ENCODE measurements at regions not wholly inside any gene's neighbourhood (a gene's known extent, or its start where the extent isn't known, plus 50 kb on each side); places are given as distances from the start of the nearest gene placed in this dataset.
"Not testable (repeated sequence)": the region's sequence is repeated elsewhere in the genome, so short reads cannot be mapped to it uniquely, and the experiment has no call there.

DNA sequence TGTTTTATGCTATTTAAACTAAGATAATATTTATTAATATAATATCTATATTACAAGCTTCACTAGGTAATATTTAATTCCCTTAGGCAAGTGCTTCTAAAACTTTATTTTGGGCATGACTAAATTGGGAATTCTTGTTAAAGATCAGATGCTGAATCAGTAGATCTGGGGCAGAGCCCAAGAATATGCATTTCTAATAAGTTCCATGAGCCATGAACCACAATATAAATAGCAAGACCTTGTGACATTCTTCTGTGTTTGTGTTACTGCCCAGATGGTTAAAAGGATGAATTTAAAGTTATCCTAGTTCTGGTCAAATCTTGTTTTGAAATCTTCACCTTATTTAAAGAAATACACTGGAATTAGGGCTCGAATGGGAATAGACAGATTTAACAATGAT, 258.4 kb upstream of the CACNA2D1 start:
- no peak for DNase-seq

DNA sequence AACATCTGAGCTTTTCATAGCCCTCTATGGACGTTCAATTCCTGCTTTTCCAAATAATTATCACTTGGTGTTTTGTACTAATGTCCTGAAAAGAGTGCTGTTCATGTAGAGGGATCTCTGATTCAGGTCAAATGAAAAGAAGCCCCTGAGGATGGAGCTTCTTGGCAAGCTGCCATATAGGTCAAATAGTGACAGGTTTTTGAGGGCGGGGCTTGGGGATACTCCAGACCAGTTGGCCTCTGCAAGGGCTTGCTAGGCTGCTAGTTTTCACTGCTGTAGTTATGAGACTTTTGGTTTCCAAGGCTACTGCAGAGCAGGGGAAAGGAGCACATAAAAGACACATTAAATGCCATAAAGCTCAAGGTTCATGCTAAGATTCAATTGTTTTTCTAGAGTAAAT, 257.2 kb upstream of the CACNA2D1 start:
- DNase-seq: no peak

DNA sequence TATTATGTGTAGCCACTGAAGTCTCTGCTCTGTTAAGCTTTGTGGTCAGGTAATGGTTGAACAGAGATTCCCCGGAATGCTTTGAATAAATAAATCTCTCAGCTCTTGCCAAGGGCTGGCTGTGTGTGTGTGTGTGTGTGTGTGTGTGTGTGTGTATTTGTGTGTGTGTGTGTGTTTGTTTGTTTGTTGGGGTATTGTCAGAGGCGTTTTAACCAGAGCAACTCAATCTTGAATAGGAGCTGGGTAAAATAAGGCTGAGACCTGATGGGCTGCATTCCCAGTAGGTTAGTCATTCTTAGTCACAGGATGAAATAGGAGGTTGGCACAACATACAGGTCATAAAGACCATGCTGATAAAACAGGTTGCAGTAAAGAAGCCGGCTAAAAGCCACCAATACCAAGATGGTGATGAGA, 256.2 kb upstream of the CACNA2D1 start:
- no peak for DNase-seq

DNA sequence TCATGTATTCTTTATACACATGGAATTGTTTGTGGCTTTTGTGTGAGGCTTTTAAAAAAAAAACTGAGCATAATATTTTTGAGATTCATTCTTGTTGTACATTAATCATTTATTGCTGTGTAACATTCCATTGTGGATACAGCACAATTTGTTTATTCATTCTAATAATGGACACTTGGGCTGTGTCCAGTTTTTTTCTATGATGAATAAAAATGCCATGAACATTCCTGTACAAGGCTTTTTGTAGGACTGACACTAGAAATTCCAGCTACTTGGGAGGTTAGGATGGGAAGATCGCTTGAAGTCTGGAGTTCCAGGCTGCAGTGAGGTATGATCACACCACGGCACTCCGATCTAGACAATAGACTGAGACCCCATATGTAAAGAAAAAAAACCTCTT, 254.3 kb upstream of the CACNA2D1 start:
- DNase-seq: no peak

DNA sequence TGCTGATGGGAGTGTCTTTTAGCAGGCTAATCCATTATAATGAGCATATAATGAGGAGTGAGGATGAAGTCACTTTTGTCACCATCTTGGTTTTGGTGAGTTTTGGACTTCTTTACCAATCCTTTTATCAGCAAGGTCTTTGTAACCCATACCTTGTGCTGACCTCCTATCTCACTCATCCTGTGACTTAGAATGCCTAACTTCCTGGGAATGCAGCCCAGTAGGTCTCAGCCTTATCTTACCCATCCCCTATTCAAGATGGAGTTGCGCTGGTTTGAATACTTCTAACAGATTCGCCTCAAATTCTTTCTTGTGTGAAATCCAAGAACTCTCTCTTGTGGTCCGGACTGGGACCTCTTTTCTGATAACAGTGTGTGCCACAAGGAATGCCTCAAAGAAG, 253.1 kb upstream of the CACNA2D1 start:
- DNase-seq: no peak

DNA sequence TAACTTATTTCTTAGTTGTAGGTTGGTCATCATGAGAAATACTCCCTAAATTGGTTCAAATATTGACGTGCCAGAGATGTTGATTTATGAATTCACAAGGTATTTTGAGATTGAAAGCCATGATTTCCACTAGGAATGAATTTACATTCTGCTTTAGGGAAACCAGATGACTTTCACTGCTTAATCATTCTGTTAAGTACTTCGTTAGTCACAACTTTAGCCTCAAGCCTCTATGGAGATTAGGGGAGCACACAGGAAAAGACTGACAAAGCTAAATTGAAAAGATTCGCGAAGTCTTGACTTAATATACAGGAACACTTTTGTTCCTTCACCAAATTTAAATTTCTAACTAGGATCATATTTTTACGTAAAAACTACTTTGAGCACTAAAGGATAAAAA, 250.4 kb upstream of the CACNA2D1 start:
- DNase-seq: no peak

DNA sequence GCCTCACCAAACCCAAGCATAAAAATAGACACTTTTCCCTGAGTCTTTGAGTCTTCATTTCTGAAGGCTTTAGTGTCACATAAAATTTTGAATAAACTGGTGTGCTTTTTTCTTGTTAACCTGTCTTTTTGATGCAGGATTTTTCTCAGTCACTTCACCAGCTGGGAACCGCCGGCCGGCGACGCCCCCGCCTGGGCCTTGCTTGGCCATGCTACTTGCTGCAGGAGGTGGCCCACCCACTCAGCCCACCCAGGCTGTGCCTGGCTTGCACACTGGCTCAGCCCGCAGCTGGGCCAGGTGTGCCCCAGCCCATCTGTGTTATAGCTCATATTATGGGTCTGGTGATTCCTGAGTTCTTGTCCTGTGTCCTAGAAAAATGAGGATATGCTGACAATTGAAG, 247.4 kb upstream of the CACNA2D1 start:
- DNase-seq: no peak

DNA sequence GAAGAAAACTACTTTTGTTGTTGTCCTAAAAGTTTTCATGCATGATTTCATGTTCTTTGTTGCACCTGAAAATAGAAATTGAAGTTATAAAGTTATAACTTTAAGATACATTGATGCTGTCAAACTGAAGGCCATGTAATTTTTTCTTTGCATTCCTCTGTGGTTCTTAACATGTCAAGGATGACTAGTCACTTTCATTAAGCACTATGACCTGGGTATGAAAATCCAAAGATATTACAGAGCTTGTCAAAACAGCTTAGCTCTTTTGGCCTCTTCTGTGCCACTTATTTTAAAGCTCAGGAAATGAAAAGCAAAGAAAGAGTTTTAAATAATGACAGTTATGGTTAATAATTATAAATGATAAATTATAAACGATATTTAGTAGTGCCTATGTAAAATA, 241.6 kb upstream of the CACNA2D1 start:
- no peak for DNase-seq

DNA sequence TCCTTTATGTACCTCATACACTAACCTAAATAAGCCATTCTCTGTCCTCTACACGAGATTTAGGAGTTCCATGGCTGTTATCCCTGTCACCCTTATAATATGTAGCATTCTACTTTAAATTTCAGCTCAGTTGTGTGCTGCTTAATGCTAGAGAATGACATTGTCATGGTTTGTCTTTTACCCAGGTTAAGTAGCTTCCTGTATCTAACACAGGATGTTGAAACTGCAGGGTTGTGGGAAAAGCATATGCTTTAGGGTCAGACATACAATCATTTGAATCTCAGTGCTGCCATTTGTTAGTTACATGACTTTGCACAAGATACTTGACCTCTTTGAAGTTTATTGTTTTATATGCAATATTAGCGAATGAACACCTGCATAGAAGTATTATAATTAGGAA, 235.1 kb upstream of the CACNA2D1 start:
- no peak for DNase-seq

DNA sequence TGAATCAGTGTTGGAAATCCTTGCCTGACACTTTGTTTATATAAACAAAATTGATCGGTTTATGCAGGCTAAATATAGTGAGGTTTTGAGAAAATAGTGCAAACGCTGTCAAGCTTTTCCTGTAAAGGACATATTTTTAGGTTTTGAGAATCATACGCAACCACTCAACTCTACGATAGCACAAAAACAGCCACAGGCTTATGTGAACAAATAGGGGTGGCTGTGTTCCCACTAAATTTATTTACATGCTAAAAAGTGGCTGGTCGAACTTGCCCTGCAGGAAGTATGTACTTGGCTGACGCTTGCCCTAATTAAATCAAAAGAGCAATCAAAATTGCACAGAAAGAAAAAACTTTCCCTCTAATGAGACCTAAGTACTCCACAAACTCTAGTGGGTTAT, 234.7 kb upstream of the CACNA2D1 start:
- no peak for DNase-seq

DNA sequence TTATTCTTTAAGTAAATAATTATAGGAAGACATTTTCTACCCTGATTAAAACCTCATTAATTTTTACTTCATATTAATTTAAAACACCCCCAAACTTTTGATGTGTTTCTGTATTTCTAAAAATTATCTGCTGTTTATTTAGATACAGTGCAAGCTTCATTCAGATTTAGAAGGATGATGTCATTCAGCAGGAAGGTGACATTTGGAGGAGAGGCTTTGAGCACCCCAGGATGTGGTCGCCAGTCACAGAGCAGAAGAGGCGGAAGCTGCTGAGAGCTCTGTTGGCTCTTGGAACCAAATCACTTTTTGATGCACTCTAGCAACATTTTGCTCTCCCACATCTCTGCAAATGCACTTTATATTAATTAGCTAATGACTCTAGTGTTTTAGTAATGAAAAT, 233.9 kb upstream of the CACNA2D1 start:
- peak; percentile 22 to 46 for DNase-seq

DNA sequence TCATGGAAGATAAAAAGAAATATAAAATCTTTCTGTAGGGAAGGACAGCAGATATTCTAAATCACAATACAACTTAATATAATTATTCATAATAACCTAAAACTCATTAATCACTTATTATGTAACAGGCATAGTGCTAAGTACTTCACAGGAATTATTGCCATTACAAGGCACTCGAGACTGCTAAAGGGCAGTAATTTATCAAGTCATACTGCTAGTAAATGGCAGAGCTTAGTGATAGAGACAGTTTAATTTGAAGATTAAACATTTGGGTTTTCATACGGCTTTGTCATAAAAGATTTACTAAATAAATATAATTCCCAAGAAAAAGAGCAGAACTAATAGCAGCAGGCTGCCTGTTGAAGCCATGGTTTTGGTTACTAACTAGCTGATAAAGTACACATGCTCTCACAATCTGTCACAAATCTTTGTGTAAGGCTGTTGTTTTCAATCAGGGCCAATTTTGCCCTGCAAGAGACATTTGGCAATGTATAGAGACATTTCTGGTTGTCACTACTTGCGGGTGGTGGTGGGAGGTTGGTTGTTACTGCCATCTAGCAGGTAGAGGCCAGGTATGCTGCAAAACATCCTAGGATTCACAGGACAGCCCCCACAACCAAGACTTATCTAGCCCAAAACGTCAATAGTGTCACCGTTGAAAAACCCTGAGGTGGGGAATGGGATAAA, 233.3 kb upstream of the CACNA2D1 start:
- DNase-seq: no peak

DNA sequence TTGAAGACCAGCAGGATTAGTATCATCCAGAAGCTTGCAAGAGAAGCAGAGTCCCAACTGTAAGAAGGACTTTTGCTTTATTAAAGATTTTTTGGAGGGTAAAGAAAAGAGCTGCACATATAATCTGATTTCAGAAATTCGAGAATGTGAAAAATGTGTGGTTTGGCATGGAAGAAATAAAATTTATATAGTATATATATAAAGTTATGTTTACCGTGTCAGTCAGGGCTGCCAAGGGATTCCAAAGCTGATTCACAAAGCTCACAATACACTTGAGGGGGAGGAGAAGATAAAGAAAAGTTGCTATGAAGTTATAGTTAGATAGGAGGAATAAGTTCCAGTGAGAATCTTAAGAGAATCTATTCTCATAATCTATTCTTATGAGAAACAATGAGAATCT, 231.8 kb upstream of the CACNA2D1 start:
- DNase-seq: no peak

DNA sequence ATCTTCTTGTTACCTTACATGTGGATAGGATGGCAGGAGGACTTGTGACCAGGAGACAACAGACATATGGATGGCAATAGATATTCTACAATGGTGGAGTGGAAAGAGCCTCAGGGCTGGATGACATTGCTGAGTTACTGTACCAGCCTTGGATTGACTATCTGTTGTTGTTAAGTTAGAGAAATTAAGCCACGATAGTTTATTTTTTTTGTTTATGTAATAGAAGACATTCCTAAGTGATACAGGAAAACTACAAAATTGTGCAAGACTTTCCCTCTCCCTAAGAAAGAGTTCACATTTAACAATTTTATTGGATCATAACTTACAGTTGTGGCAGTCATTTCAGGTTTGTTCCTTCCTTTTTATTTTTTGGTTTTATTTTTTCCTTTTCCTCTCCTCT, 230.7 kb upstream of the CACNA2D1 start:
- no peak for DNase-seq

DNA sequence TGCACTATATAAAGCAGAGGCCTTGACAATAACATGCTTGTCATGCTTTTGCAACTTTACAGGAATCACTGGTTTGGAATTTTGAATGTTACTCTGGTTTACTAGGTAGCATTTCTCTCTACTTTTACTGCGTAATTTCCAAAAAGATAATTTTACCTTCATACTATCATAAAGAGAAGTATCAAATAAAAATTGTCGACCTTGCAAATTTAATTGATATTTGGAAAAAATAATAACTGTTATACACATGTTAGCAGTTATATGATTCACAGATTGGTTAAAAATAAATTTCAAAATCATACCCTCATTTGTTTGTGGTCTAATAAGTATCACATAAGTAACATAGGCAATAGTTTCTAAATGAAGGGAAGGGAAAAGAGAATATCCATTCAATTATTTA, 228.5 kb upstream of the CACNA2D1 start:
- DNase-seq: no peak

DNA sequence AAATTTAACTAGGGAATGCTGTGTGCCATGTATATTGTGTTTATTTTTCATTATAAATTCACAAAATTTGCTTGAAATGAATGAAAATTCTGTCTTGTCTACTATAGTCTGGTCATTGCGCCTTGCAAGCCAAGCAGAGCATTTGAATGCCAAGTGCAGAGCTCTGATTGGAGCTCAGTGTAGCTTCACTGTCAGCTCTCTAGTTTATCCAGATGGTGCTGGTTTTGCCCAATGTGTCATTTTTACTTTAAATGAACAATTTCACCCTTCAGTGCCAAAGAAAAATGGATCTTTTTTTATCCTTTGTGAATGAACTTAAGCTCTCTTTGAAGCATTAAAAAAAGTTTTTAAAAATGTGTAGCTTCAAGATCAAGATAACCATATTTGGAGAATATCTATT, 225.6 kb upstream of the CACNA2D1 start:
- no peak for DNase-seq

DNA sequence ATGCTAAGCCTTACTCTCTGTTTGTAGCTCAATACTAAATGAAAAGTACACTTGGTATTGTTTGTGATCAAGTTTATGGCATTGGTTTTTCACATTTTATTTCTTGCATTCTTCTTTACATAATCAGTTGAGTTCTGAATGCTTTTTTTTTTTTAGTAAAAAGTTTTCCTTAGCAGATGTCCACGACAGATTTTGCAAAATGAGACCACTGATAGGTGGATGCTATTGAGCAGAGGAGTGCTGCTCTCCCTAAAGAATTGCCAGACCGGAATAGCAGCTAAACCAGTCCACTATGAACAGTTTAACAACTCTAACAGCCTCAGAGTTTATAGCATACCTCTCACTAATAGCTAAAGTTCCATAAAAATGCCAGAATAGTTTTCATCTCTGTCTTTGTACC, 225.1 kb upstream of the CACNA2D1 start:
- no peak for DNase-seq

DNA sequence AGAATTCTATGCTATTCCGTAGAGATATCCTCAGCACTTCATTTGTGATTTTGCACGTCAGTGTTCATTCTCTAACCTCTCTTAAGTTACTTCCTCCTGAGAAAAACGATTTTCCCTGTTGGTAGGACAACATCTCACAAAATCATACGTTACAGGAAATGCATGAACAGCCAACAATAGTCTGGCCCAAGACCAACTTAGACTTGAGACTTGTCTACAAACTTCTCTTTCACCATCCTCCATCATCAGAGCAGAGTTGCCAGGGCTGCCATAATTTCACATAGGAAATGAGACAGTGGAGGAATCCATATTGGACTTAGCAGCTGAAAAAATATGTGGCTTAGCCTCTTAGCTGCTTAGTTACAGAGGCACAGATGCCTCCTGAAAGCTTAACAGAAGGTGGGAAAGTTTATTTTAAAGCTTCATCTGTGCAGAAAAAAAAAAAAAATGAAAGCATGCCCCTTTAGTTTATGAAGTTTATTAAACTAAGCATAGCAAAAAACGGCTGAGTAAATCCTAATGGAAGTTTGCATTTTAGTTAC, 222.5 kb upstream of the CACNA2D1 start:
- no peak for DNase-seq

DNA sequence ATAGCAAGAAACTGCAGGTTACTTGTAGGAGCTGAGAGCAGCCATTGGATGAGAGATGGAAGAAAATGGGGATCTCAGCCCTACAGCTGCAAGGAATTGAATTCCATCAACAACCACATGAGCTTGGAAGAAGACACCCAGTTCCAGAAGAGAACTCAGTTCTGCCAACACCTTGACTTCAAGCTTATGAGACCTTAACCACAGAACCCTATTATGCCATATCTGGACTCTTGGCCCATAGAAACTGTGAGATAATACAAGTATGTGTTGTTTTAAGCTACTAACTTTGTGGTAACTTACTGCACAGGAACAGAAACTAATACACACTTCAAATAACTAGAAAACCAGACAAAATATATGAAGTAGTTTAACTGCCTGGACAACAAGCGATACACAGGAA, 212.4 kb upstream of the CACNA2D1 start:
- DNase-seq: no peak

DNA sequence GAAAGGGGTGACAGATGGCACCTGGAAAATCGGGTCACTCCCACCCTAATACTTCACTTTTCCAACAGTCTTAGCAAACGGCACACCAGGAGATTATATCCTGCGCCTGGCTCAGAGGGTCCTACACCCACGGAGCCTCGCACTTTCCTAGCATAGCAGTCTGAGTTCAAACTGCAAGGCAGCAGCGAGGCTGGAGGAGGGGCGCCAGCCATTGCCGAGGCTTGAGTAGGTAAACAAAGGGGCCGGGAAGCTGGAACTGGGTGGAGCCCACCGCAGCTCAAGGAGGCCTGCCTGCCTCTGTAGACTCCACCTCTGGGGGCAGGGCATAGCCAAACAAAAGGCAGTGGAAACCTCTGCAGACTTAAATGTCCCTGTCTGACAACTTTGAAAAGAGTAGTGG, 206.5 kb upstream of the CACNA2D1 start:
- not testable (repeated sequence) for DNase-seq

DNA sequence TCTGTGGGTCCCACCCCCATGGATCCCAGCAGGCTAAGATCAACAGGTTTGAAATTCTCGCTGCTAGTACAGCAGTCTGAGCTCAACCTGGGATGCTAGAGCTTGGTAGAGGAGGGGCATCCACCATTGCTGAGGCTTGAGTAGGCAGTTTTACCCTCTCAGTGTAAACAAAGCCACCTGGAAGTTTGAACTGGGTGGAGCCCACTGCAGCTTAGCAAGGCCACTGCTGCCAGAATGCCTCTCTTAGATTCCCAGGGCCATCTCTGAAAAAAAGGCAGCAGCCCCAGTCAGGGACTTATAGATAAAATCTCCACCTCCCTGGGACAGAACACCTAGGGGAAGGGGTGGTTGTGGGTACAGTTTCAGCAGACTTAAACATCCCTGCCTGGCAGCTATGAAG, 190.0 kb upstream of the CACNA2D1 start:
- no peak for DNase-seq

DNA sequence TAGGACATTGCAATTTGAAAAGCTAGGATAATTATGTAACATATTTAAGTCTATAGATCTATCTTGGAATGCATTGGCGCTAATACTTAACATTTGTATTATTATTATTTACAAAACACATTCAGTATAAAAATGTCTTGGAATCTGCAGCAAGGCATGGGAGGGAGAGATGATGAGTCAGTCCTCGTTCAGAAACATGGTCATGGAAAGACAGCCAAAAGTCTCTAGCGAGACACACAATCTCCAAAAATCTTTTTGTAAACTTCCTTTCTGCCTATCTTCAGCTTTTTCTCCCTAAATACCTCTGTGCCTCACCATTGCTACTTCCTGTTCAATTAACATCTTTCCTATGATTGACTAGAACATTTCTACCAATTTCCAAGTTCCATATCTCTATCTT, 188.4 kb upstream of the CACNA2D1 start:
- DNase-seq: no peak

DNA sequence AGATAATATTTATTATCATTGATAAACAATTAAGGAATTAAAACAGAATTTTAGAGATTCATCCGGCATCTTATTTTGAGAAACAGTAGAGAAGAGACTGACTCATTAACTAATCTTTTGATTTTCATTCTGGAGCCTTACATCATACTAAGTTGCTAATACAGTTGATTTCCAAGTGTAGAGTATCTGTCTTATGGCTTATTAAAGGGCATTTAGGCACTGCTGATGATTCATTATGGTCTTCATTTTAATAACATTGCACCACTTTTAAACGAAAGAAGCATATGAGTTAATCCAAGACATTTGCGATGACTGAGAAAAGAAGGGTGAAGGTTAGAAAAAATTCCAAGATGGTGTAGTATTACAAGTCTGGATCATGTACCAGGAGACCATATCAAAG, 186.0 kb upstream of the CACNA2D1 start:
- no peak for DNase-seq

DNA sequence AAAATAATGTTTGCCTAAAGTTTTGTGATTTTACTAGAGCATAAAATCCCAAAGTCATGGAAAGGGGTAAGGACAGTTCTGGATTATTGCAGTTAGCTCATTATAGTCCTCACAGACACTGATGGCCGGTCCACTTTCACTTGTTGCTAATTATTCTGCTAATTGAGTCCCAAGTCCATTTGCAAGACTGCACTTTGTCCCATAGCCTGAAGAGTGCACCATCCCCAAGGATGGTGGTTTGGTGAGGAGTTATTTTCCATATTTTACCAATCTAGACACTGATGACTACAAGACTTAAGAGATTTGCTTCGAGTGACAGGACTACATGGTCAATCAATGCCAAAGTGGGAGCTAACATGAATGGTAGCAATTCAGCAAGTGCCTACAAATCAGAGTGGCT, 181.8 kb upstream of the CACNA2D1 start:
- no peak for DNase-seq

DNA sequence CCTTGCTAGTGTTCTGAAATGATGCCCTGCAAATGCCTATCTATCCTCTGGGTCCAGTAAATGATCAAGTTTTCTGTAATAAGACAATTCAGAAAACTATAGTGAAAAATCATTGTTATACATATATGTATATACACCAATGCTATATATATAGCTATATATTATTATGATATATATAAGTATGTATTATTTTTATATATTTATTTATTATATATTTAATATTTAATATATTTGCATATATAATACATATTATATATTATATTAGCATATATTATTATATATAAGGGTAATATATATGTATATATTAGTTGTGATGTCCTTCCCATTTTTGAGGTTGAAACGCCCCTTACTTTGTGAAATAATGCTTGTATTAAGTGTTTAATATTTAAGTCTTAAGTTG, 181.4 kb upstream of the CACNA2D1 start:
- no peak for DNase-seq
